ENCODE measurements at regions not wholly inside any gene's neighbourhood (a gene's known extent, or its start where the extent isn't known, plus 50 kb on each side); places are given as distances from the start of the nearest gene placed in this dataset.
A peak's percentile ranks its signal among the peaks of the same experiment; 100 is the strongest.

DNA sequence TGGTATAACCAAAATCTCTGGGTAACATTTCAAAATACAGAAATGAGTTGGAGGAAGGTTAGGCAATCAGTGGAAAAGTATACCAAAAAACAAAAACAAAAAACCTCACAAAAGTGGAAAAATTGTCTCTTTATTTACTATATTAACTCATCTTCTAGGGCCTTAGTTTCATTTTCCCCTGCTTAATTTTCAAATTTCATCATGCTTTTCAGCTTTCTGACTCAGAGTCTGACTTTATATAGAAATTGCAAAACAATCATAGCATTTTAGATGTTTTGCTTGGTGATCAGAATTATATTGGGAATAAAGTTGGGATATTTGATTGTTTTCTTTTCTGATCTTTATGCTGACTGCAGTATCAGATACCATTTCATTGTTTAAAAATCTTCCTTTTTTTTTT, 257.0 kb upstream of the PRR16 start:
- Mint-ChIP-seq H3K4me3 (no peak overlapping the region), H3K36me3 (ENCODE audit: low read depth) (no peaks in the 10 kb centered on the region), H3K4me1 (ENCODE audit: low read depth) (0 out of 2 replicates have a peak, but pooled peaks cover 7% of the 10 kb centered on the region), H3K27me3 (ENCODE audit: insufficient read depth) (no peaks in the 10 kb centered on the region), H3K9me3 (peaks cover 3% of the 10 kb centered on the region; the same call in 1 of the 2 replicates), H3K27ac (no peak overlapping the region)
- TF ChIP-seq, protein P1, sequence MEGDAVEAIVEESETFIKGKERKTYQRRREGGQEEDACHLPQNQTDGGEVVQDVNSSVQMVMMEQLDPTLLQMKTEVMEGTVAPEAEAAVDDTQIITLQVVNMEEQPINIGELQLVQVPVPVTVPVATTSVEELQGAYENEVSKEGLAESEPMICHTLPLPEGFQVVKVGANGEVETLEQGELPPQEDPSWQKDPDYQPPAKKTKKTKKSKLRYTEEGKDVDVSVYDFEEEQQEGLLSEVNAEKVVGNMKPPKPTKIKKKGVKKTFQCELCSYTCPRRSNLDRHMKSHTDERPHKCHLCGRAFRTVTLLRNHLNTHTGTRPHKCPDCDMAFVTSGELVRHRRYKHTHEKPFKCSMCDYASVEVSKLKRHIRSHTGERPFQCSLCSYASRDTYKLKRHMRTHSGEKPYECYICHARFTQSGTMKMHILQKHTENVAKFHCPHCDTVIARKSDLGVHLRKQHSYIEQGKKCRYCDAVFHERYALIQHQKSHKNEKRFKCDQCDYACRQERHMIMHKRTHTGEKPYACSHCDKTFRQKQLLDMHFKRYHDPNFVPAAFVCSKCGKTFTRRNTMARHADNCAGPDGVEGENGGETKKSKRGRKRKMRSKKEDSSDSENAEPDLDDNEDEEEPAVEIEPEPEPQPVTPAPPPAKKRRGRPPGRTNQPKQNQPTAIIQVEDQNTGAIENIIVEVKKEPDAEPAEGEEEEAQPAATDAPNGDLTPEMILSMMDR (IDR thresholded peaks at IDR 0.05): no peak
- DNase-seq: no peak

DNA sequence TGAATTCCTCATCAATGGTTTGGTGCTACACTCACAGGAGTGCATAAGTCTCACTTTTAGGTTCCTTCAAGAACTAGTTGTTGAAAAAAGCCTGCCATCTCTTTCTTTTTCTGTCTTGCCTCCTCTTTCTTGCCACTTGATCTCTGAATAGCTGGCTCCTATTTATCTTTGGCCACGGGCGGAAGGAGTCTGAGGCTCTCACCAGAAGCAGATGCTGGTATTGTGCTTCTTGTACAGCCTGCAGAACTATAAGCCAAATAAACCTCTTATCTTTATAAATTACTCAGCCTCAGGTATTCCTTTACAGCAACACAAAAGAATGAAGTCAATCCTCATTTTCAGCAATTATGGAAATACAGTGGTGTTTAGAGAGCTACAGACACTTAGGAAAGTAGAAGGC, 247.1 kb upstream of the PRR16 start:
- H3K9me3 Mint-ChIP-seq: no peaks in the 10 kb centered on the region
- no peaks in the 10 kb centered on the region for H3K27me3 Mint-ChIP-seq (ENCODE audit: insufficient read depth)
- TF ChIP-seq, protein P1 (IDR thresholded peaks at IDR 0.05): no peak
- H3K27ac Mint-ChIP-seq: no peak overlapping the region
- H3K4me1 Mint-ChIP-seq (ENCODE audit: low read depth): no peaks in the 10 kb centered on the region
- no peak for DNase-seq
- H3K4me3 Mint-ChIP-seq: no peak overlapping the region
- H3K36me3 Mint-ChIP-seq (ENCODE audit: low read depth): no peaks in the 10 kb centered on the region

DNA sequence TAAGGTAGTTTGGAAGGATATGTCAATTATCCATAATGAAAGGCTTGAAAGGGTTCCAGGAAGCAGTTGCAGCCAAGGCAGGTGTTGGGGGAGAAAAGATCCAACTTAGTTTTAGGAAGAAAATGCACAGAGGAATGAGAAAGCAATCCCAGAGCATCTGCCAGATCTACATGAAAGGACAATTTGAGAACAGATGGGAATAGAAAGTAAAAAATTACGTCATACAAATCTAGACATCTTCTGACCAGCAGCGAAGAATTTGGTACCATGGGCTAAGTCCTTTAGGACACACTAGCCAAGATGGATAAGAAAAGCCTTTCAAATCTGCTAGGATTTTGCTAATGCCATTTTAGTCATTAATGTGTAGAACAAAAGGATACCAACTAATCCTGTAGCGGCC, 244.1 kb upstream of the PRR16 start:
- no peaks in the 10 kb centered on the region for H3K9me3 Mint-ChIP-seq
- H3K27ac Mint-ChIP-seq: no peak overlapping the region
- TF ChIP-seq, protein P1 (IDR thresholded peaks at IDR 0.05): no peak
- DNase-seq: no peak
- no peaks in the 10 kb centered on the region for H3K4me1 Mint-ChIP-seq (ENCODE audit: low read depth)
- no peaks in the 10 kb centered on the region for H3K36me3 Mint-ChIP-seq (ENCODE audit: low read depth)
- H3K27me3 Mint-ChIP-seq (ENCODE audit: insufficient read depth): no peaks in the 10 kb centered on the region
- H3K4me3 Mint-ChIP-seq: no peak overlapping the region

DNA sequence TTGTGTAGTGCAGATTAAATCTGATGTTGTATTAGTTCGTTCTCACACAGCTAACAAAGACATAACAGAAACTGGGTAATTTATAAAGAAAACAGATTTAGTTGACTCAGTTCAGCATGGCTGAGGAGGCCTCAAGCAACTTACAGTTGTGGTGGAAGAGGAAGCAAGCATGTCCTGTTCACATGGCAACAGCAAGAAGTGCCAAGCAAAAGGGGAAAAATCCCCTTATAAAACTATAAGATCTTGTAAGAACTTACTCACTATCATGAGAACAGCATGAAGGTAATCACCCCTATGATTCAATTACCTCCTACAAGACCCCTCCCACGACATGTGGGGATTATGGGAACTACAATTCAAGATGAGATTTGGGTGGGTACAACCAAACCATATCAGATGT, 238.6 kb upstream of the PRR16 start:
- Mint-ChIP-seq H3K4me1 (ENCODE audit: low read depth) (peaks cover 8% of the 10 kb centered on the region), H3K27me3 (ENCODE audit: insufficient read depth) (no peaks in the 10 kb centered on the region; the same call in 1 of the 2 replicates), H3K4me3 (no peak overlapping the region), H3K36me3 (ENCODE audit: low read depth) (no peaks in the 10 kb centered on the region), H3K27ac (no peak overlapping the region), H3K9me3 (no peaks in the 10 kb centered on the region)
- TF ChIP-seq, protein P1 (IDR thresholded peaks at IDR 0.05): no peak
- no peak for DNase-seq

DNA sequence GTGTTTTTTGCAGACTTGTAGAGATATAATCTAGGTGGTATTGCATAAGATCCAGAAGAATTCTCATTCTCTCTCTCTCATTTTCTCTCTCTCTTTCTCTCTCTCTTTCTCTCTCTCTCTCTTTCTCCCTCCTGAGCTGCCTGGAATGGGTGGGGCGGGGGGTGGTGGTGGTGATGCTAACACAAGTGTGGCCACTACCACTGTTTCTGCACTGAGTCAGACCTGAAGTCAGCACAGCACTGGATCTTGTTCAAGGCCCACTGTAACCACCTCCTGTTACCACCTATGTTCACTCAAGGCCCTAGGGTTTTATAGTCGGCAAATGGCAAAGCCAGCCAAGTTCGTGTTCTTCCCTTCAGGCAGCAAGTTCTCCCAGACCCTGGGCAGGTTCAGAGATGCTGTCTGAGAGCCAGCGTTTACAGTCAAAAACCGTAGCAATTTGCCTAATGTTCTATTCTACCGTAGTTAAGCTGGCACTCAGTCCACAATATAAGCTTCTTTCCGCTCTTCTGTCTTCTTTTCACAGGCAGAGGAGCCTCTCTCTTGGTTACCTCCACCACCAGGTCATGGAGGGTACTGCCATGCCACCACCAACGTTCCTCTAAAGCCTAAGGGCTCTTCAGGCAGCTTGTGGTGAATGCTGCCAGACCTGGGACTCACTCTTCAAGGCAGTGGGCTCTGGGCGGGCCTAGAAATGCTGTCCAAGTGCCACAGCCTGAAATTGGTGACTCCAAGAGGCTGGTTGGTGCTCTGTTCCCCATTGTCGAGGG, 235.7 kb upstream of the PRR16 start:
- TF ChIP-seq, protein P1 (IDR thresholded peaks at IDR 0.05): 0 out of 2 replicates have a peak, but pooled peaks have one; percentile 7
- Mint-ChIP-seq H3K9me3 (no peaks in the 10 kb centered on the region), H3K4me3 (no peak overlapping the region), H3K36me3 (ENCODE audit: low read depth) (no peaks in the 10 kb centered on the region), H3K27me3 (ENCODE audit: insufficient read depth) (no peaks in the 10 kb centered on the region; the same call in 1 of the 2 replicates), H3K27ac (no peak overlapping the region), H3K4me1 (ENCODE audit: low read depth) (peaks cover 8% of the 10 kb centered on the region)
- peak; percentile 7 for DNase-seq
